SU-DHL-6 (cell line): ENCODE measurements at regions not wholly inside any gene's neighbourhood (a gene's known extent, or its start where the extent isn't known, plus 50 kb on each side); places are given as distances from the start of the nearest gene placed in this dataset.

ENCODE experiments used
- EZH2phosphoT487 ChIP-seq: fragments of 200-600 bp; sonication (generic), shearing (Covaris generic); conservative IDR thresholded peaks from 2 replicates; pipeline ENCODE4 v1.6.1; 2018; ENCODE audit warnings: mild to moderate bottlenecking, antibody characterized with exemption, low read length, moderate library complexity, mixed read lengths
- TF ChIP-seq, protein P1 (sequence below): fragments of 200-600 bp; sonication (generic); IDR thresholded peaks from one replicate; pipeline ENCODE4 v1.5.1; 2017; ENCODE audit warnings: antibody characterized with exemption, mild to moderate bottlenecking, low read length, moderate library complexity; ENCODE audit not compliant: insufficient read depth, poor library complexity, severe bottlenecking

DNA sequence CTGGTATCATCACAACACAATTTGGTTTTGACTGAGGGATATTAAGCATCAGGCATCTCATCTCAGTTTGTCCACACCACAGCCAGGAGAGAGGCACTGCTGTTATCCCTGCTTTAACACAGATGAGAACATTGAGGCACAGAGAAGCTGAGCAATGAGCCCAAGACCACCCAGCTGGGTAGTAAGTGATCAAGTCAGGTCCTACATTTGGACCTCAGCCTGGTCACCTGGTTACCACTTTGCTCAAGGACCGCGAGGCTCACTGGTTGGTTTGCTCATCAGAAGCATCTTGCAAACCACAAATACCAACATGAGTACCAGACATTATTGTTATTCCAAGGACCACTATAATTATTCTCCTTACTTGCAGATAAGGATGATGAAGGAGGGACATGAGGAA lies 245.5 kb downstream of the CBLN1 start:
- TF ChIP-seq EZH2phosphoT487 = no peak
- TF ChIP-seq, protein P1, sequence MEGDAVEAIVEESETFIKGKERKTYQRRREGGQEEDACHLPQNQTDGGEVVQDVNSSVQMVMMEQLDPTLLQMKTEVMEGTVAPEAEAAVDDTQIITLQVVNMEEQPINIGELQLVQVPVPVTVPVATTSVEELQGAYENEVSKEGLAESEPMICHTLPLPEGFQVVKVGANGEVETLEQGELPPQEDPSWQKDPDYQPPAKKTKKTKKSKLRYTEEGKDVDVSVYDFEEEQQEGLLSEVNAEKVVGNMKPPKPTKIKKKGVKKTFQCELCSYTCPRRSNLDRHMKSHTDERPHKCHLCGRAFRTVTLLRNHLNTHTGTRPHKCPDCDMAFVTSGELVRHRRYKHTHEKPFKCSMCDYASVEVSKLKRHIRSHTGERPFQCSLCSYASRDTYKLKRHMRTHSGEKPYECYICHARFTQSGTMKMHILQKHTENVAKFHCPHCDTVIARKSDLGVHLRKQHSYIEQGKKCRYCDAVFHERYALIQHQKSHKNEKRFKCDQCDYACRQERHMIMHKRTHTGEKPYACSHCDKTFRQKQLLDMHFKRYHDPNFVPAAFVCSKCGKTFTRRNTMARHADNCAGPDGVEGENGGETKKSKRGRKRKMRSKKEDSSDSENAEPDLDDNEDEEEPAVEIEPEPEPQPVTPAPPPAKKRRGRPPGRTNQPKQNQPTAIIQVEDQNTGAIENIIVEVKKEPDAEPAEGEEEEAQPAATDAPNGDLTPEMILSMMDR = no peak
